Stimulated activated naive CD8-positive, alpha-beta T cell treated with anti-CD3 and anti-CD28 coated beads, Interleukin-15, Interleukin-2, amounts not matched to agents 100 U/mL and 50 U/mL, for 24 hours (primary cell): ENCODE measurements at regions not wholly inside any gene's neighbourhood (a gene's known extent, or its start where the extent isn't known, plus 50 kb on each side); places are given as distances from the start of the nearest gene placed in this dataset.

Experiments
- ATAC-seq: fragments of 150-1000 bp; cut with Tn5 transposase; one replicate; pipeline ENCODE4 v1.10.0; 2021
- DNase-seq: peaks from one replicate; pipeline ENCODE4 v3.0.0; 2021

- no peak for DNase-seq
- ATAC-seq = no peak
Measured at GRCh38 chr2:145324748-145325147, 804.8 kb upstream of the ZEB2 start.

DNA sequence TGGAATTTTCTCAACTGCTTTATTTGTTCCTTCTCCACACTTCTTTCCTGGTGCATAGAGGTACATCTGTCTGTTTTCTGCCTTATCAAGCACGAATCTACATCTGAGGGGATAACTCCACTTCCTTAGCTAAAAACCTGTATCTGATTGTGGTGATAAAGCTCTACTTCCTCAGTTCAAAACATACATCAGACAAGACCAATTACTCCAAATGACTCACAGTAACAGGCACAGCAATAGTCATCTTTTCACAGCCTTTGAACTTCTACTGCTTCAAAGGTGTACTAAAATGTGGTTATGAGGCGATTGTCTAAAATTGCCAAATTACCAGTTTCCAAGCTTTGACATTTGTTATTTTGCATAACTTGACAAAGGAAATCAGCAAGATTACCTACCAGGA is 803.6 kb upstream of the ZEB2 start:
- no peak for DNase-seq

GRCh38 chr2:145321344-145321743 is 801.4 kb upstream of the ZEB2 start:
- no peak for ATAC-seq
- no peak for DNase-seq

More for the DNA sequence above, 803.6 kb upstream of the ZEB2 start:
- ATAC-seq = peak; percentile 95

- no peak for ATAC-seq
- no peak for DNase-seq
Measured at GRCh38 chr2:145316496-145316895, 796.6 kb upstream of the ZEB2 start.

- DNase-seq (no peak), ATAC-seq (no peak)
Measured at GRCh38 chr2:145315053-145315452, 795.1 kb upstream of the ZEB2 start.

GRCh38 chr2:145314119-145314633 is 794.3 kb upstream of the ZEB2 start:
- ATAC-seq = no peak
- no peak for DNase-seq

GRCh38 chr2:145305889-145306288 is 786.0 kb upstream of the ZEB2 start:
- DNase-seq (no peak), ATAC-seq (no peak)

GRCh38 chr2:145304501-145304900 is 784.6 kb upstream of the ZEB2 start:
- DNase-seq (no peak), ATAC-seq (no peak)

DNA sequence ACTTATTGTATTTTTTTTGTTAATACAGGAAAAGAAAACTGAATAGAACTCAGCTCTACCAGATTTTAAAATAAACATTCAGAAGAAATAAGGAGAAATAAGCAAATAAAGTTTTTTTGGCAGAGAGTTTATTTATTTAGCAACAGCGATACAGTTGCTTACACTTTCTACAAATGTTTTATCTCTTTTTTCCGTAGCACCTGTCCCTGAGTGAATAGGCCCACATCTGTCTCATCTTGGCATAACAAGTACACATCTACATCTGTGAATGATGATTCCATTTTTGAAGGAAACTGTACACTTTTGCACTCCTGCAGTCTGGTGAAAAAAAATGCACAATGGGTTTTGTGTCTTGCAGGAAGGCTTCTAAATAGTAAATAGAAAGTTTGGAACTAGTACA is 783.6 kb upstream of the ZEB2 start:
- DNase-seq (no peak), ATAC-seq (no peak)

DNA sequence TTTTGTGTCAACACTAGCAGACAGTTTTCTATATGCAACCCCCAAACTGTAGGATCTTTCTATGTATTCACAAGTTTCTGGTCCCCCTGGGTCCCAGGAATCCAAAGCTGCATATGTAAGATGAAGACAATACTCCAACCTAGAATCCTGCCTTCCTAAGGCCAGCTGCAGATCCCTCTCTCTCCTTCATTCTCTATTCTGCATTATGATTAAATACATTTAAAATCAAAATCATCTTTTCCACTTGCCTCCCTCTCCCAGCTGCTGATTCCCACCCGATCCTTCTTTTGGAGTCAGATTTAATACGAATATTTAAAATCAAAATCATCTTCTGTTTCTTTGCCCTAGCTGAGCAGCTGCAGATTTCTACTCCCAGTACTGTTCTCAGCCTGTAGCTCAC is 783.0 kb upstream of the ZEB2 start:
- no peak for ATAC-seq

GRCh38 chr2:145302451-145302850 is 782.5 kb upstream of the ZEB2 start:
- ATAC-seq (no peak), DNase-seq (no peak)

More for the DNA sequence above, 783.0 kb upstream of the ZEB2 start:
- no peak for DNase-seq

DNA sequence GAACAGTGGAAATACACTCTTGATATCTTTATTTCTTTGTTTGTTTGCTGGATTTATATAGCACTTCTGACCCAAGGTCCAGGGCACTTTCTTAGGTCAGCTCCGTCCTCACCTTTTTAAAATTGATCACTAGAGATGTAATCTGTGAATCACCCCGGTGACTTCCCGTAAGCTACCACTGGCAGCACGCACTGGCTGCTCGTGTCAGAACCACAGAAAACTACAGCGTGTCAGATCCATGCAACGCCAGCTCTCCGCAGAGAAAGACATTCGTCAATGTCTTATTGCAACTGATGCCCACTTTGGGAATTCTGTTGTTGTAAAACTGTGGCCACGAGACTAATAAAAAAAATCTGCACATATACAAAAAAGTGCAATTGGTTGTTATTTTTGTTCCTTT is 779.4 kb upstream of the ZEB2 start:
- no peak for ATAC-seq

DNA sequence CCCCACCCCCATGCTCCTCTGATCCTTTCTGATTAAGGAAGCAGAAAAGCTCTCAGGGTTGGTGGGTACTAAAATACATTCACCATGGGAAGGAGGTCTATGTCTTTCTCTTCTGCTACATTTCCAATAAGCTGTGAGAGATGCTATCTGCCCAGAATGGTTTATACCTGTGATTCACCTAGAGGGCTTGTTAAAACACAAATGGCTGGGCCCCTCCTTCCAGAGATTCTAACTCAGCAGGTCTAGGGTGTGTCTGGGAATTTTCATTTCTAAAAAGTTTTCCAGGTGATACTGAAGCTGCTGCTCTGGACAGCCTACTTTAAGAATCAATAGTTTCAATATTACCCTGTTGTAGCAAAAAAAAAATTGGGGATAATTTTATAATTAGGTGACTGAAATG is 772.2 kb upstream of the ZEB2 start:
- ATAC-seq = no peak

More for the DNA sequence above, 779.4 kb upstream of the ZEB2 start:
- no peak for DNase-seq

DNA sequence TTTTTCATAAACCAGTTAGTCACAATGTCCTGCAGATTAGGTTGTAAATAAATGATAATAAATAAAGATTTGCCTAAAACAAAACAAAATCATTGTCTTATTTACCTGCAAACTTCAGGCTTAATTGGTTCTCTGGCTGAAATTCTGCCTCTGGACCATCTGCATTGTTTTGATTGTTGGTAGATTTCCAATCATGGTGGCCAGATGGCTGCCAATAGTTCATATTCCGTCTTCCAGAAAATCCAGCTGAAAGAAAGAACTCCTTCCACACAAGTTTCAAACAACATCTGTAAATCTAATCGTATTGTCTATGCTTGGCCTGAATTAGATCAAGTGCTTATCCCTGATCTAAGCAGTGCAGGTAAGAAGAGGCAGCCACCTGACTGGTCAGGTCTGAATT is 771.1 kb upstream of the ZEB2 start:
- no peak for ATAC-seq
- DNase-seq = no peak

More for the DNA sequence above, 772.2 kb upstream of the ZEB2 start:
- no peak for DNase-seq

DNA sequence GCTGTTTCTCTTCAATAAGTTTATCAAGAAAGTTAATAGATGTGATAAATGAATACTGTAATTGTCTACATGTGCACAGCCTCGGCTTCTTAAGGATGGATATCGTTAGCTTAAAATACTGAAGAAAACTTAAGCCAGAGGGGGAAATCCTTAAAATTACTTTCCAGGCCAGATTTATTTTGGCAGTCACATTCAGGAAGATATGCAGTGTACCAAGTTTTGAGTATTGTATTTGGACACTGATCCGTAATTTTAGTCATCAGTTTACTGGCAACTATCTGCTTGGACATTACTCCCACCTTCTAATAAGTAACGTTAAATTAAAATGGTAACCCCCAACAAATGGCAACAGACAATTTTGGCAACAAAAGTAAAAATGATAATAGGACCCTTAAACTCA is 770.0 kb upstream of the ZEB2 start:
- no peak for ATAC-seq

GRCh38 chr2:145288650-145289496 is 769.0 kb upstream of the ZEB2 start:
- ATAC-seq = no peak
- no peak for DNase-seq

More for the DNA sequence above, 770.0 kb upstream of the ZEB2 start:
- no peak for DNase-seq

- ATAC-seq (no peak), DNase-seq (no peak)
Measured at GRCh38 chr2:145287736-145288135, 767.8 kb upstream of the ZEB2 start.

GRCh38 chr2:145286716-145287275 is 766.9 kb upstream of the ZEB2 start:
- no peak for ATAC-seq

GRCh38 chr2:145284551-145284950 is 764.6 kb upstream of the ZEB2 start:
- DNase-seq (no peak), ATAC-seq (no peak)

More at GRCh38 chr2:145286716-145287275, 766.9 kb upstream of the ZEB2 start:
- no peak for DNase-seq

GRCh38 chr2:145283131-145283530 is 763.2 kb upstream of the ZEB2 start:
- no peak for DNase-seq
- ATAC-seq = no peak

DNA sequence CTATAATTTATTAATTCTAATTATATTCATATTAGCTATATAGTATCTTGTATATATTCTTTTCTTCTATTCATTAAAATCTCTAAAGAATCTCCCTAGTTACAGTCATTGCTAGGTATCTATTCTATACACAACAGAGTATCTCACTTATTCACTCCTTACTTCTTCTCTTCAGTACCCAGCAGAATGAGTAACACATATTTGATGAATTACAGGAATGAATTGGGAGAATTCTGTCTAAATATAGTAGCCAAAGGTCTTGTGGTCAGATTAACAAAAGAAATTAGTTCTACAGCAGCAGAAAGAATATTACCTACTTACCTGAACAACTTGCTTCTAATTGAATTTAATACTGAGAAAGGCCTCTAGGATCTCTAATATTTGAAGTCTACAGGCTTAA is 758.0 kb upstream of the ZEB2 start:
- DNase-seq = no peak
- ATAC-seq = no peak

DNA sequence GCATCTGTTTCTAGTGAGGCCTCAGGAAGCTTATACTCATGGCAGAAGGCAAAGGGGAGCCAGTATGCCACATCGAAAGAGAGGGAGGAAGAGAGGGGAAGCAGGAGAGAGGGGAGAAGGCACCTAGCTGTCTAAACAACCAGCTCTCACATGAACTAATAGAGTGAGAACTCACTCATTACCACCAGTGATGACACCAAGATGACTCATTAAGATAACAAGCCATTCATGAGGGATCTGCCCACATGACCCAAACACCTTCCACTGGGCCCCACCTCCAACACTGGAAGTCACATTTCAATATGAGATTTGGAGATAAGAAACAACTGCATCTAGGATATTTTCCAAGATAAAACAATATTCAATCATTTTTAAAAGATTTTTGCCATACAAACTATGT is 753.9 kb upstream of the ZEB2 start:
- ATAC-seq = no peak
- no peak for DNase-seq

DNA sequence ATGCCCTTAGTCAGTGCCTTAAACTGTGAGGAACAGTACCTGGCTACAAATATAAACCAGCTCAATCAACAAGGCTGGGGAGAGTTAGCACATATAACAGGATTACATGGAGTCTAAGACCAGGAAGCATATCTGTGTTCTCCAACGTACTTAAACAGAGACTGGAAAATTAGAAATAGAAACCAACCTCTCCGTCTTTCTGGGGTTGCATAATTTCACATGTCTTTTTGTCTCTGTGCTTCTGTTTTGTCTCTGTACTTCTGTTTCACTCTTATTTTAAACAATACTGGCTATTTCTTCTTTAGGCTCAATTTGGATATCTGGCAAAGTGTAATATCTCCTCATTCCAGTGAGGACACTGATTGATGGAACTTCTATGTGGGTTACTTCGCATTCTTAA is 749.0 kb upstream of the ZEB2 start:
- DNase-seq = no peak
- no peak for ATAC-seq

- ATAC-seq (no peak), DNase-seq (no peak)
Measured at GRCh38 chr2:145267451-145267850, 747.5 kb upstream of the ZEB2 start.
